HL-60 (cell line): ENCODE measurements at regions not wholly inside any gene's neighbourhood (a gene's known extent, or its start where the extent isn't known, plus 50 kb on each side); places are given as distances from the start of the nearest gene placed in this dataset.

Experiments
- DNase-seq, 2 experiments: peaks; one replicate each; pipeline ENCODE4 v3.0.0-alpha.2; 2010 to 2020; ENCODE audit warnings: low read depth in 1 of 2, low spot score in 1 of 2
- H3K27ac ChIP-seq: fragments of 250-450 bp; sonication (Bioruptor Pico); replicated peaks from 2 replicates; pipeline ENCODE4 v1.5.1; 2020; ENCODE audit warnings: mild to moderate bottlenecking, moderate library complexity
- H3K27me3 ChIP-seq: fragments of 250-450 bp; sonication (Bioruptor Pico); 2 replicates; pipeline ENCODE4 v1.5.1; 2021; ENCODE audit warnings: mild to moderate bottlenecking, moderate library complexity; ENCODE audit not compliant: insufficient read depth, poor library complexity, severe bottlenecking
- H3K4me3 ChIP-seq: replicated peaks from 2 replicates; pipeline ENCODE4 v1.5.1; 2011; ENCODE audit warnings: mild to moderate bottlenecking, control low read depth, low read length; ENCODE audit not compliant: insufficient read depth
- GABPA ChIP-seq: IDR thresholded peaks from 2 replicates; pipeline ENCODE4 v1.6.1; 2012; ENCODE audit warnings: low read depth
- POLR2AphosphoS5 ChIP-seq: IDR thresholded peaks from 2 replicates; pipeline ENCODE4 v1.6.1; 2012; ENCODE audit warnings: low read depth
- SPI1 ChIP-seq: IDR thresholded peaks from 2 replicates; pipeline ENCODE4 v1.6.1; 2012; ENCODE audit warnings: low read depth, mild to moderate bottlenecking, borderline replicate concordance
- TF ChIP-seq, protein P1 (sequence below): IDR thresholded peaks from one replicate; pipeline ENCODE4 v1.5.1; 2011; ENCODE audit warnings: low read length, control low read depth, inconsistent platforms; ENCODE audit not compliant: insufficient read depth
- TF ChIP-seq, protein P2 (sequence below): IDR thresholded peaks from 2 replicates; pipeline ENCODE4 v1.6.1; 2012; ENCODE audit warnings: low read depth; ENCODE audit not compliant: insufficient replicate concordance

DNA sequence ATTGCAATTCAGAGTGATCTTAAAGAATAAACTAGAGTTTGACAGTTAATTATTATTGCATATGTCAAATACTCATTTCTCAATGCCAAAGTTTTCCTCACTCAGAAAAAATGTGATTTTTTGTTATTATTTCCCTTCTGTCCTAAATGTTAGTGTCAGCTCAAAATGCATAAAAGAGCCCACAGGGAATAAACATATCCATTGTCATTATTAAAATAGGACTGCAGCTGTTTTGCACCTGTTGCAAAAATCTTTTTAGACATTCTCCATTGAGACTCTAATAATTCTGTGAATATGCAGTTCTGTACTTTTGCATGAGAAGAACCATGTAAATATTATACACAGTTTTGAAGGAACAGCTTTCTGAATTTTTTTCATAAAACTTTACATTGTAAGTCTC is 540.0 kb upstream of the SLC39A10 start:
- H3K27ac ChIP-seq = no peak overlapping the region
- H3K27me3 ChIP-seq = no peaks in the 10 kb centered on the region
- no peak overlapping the region for H3K4me3 ChIP-seq
- no peak for DNase-seq
- TF ChIP-seq POLR2AphosphoS5 (no peak), SPI1 (no peak), GABPA (no peak)
- TF ChIP-seq, protein P1, sequence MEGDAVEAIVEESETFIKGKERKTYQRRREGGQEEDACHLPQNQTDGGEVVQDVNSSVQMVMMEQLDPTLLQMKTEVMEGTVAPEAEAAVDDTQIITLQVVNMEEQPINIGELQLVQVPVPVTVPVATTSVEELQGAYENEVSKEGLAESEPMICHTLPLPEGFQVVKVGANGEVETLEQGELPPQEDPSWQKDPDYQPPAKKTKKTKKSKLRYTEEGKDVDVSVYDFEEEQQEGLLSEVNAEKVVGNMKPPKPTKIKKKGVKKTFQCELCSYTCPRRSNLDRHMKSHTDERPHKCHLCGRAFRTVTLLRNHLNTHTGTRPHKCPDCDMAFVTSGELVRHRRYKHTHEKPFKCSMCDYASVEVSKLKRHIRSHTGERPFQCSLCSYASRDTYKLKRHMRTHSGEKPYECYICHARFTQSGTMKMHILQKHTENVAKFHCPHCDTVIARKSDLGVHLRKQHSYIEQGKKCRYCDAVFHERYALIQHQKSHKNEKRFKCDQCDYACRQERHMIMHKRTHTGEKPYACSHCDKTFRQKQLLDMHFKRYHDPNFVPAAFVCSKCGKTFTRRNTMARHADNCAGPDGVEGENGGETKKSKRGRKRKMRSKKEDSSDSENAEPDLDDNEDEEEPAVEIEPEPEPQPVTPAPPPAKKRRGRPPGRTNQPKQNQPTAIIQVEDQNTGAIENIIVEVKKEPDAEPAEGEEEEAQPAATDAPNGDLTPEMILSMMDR = no peak
- TF ChIP-seq, protein P2, sequence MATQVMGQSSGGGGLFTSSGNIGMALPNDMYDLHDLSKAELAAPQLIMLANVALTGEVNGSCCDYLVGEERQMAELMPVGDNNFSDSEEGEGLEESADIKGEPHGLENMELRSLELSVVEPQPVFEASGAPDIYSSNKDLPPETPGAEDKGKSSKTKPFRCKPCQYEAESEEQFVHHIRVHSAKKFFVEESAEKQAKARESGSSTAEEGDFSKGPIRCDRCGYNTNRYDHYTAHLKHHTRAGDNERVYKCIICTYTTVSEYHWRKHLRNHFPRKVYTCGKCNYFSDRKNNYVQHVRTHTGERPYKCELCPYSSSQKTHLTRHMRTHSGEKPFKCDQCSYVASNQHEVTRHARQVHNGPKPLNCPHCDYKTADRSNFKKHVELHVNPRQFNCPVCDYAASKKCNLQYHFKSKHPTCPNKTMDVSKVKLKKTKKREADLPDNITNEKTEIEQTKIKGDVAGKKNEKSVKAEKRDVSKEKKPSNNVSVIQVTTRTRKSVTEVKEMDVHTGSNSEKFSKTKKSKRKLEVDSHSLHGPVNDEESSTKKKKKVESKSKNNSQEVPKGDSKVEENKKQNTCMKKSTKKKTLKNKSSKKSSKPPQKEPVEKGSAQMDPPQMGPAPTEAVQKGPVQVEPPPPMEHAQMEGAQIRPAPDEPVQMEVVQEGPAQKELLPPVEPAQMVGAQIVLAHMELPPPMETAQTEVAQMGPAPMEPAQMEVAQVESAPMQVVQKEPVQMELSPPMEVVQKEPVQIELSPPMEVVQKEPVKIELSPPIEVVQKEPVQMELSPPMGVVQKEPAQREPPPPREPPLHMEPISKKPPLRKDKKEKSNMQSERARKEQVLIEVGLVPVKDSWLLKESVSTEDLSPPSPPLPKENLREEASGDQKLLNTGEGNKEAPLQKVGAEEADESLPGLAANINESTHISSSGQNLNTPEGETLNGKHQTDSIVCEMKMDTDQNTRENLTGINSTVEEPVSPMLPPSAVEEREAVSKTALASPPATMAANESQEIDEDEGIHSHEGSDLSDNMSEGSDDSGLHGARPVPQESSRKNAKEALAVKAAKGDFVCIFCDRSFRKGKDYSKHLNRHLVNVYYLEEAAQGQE = no peak

DNA sequence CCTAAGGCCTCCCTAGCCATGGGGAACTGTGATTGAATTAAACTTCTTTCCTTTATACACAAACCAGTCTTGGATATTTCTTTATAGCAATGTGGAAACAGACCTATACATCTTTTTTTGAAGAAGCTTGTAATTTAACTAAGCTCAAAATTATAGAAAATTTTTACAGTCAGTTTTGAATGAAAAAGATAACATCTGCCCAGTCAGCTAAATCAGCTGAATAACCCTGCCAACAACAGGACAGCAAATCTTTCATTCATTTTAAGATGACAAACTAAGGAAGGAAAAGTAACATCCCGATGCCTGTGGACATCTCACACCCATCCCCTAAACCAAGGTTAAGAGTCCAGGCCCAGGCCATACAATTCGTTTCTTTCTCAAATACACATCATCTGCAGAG is 541.3 kb upstream of the SLC39A10 start:
- no peak for DNase-seq
- Histone ChIP-seq H3K27ac (no peak overlapping the region), H3K27me3 (no peaks in the 10 kb centered on the region), H3K4me3 (no peak overlapping the region)
- TF ChIP-seq, protein P2 = no peak

DNA sequence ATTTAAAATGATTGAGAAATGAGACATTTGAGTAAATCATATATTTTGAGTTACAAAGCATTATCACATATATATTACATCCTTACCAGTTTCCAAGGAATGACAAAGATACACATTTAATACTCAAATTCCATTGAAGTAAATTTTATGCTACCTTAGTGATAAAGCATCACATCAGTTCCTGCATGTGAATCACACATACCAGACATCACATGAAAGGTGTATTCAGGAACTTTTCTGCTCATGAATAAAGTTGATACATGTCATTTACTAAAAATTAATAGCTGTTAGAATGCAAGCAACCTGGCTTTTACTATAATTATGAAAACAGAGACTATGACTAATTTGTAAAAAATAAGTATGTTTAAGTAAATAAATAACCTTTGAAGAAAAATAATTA is 548.8 kb upstream of the SLC39A10 start:
- Histone ChIP-seq H3K27ac (no peak overlapping the region), H3K27me3 (no peaks in the 10 kb centered on the region), H3K4me3 (no peak overlapping the region)
- DNase-seq = no peak
- no peak for TF ChIP-seq POLR2AphosphoS5
- TF ChIP-seq GABPA = no peak
- no peak for TF ChIP-seq SPI1
- TF ChIP-seq, protein P2 = no peak
- TF ChIP-seq, protein P1 = no peak
